Ovary (tissue), 3 donors: ENCODE measurements at regions not wholly inside any gene's neighbourhood (a gene's known extent, or its start where the extent isn't known, plus 50 kb on each side); places are given as distances from the start of the nearest gene placed in this dataset.

Experiments used
- EP300 ChIP-seq: sonication (generic); formaldehyde crosslinking; IDR thresholded peaks from one replicate; pipeline ENCODE4 v1.6.1; 2017; ENCODE audit warnings: antibody characterized with exemption
- POLR2A ChIP-seq: fragments of 450-650 bp; IDR thresholded peaks from one replicate; pipeline ENCODE4 v1.6.1; 2017; ENCODE audit warnings: antibody characterized with exemption, mild to moderate bottlenecking, moderate library complexity
- TF ChIP-seq, protein P1 (sequence below), 3 donors: fragments of 450-650 bp in 2 of 3; fragments of 200-600 bp in 1 of 3; IDR thresholded peaks; one replicate each; pipeline versions ENCODE4 v1.5.1 to v1.8.0; 2016 to 2022; ENCODE audit warnings: antibody characterized with exemption in 3 of 3, mild to moderate bottlenecking in 1 of 3
- donor health status: DM: no; HTN: no; CAD: no.

DNA sequence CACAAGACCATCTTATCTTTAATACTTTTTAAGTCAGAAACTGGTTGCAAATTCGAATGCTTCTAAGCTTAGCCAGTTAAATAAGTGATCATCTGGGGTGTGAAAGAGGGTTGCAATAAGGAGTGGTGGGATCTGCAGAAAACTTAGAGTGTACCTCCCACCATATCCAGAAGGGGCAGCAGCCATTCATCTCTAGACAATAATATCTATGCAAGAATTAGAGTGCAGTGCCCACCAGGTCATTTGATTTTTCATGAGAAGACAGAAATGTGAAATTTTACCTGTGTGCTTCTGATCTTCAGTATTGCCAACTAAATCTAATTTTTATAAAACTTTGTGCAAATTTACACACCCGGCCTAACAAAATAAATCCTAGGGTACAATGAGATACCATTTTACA is 127.2 kb upstream of the SP4 start:
- TF ChIP-seq, protein P1, sequence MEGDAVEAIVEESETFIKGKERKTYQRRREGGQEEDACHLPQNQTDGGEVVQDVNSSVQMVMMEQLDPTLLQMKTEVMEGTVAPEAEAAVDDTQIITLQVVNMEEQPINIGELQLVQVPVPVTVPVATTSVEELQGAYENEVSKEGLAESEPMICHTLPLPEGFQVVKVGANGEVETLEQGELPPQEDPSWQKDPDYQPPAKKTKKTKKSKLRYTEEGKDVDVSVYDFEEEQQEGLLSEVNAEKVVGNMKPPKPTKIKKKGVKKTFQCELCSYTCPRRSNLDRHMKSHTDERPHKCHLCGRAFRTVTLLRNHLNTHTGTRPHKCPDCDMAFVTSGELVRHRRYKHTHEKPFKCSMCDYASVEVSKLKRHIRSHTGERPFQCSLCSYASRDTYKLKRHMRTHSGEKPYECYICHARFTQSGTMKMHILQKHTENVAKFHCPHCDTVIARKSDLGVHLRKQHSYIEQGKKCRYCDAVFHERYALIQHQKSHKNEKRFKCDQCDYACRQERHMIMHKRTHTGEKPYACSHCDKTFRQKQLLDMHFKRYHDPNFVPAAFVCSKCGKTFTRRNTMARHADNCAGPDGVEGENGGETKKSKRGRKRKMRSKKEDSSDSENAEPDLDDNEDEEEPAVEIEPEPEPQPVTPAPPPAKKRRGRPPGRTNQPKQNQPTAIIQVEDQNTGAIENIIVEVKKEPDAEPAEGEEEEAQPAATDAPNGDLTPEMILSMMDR (IDR thresholded peaks at IDR 0.05), result no peak
- TF ChIP-seq POLR2A (no peak), EP300 (no peak)
